ENCODE measurements at regions not wholly inside any gene's neighbourhood (a gene's known extent, or its start where the extent isn't known, plus 50 kb on each side); places are given as distances from the start of the nearest gene placed in this dataset.

- 40% methylated on average over 2 of the region's 2 CpGs for WGBS (ENCODE audit: insufficient coverage, low lambda C conversion rate)
- Histone ChIP-seq H3K4me3 (ENCODE audit: low read length) (no peak overlapping the region), H3K9me3 (ENCODE audit: control insufficient read depth, low read depth, low read length) (no peaks in the 10 kb centered on the region), H3K27me3 (ENCODE audit: control insufficient read depth, insufficient read depth, low read length) (no peaks in the 10 kb centered on the region), H3K27ac (ENCODE audit: low read length) (no peak overlapping the region), H3K4me1 (ENCODE audit: control insufficient read depth, insufficient read depth, low read length) (peaks cover 5% of the 10 kb centered on the region), H3K36me3 (ENCODE audit: control insufficient read depth, insufficient read depth, low read length) (no peaks in the 10 kb centered on the region)
- DNase-seq = peak in 1 of 2 donors; percentile 47
These were observed 82.6 kb upstream of the CNTNAP4 start for GRCh38 chr16:76194616-76195015.

DNA sequence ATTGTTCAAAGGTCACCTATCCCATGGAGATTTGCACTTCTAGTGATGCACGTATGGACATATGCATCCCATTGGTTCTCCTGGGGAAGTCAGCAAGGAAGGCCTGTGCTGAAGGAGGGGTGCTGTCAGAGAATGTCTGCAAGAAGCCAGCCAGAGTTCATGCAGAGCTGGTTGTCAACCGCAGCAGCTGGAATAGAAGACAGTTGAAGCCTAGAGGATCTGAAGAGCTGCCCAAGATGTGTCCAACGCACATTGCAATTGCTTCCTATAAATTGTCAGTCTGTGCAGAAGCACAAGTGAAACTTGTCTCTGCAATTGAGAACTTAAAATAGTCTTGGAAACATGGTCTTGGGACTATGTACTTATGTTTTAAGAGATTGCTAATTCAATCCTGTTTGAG, 82.1 kb upstream of the CNTNAP4 start:
- Histone ChIP-seq H3K9me3 (ENCODE audit: control insufficient read depth, low read depth, low read length) (no peaks in the 10 kb centered on the region), H3K4me1 (ENCODE audit: control insufficient read depth, insufficient read depth, low read length) (peaks cover 5% of the 10 kb centered on the region), H3K27ac (ENCODE audit: low read length) (no peak overlapping the region), H3K4me3 (ENCODE audit: low read length) (no peak overlapping the region), H3K36me3 (ENCODE audit: control insufficient read depth, insufficient read depth, low read length) (no peaks in the 10 kb centered on the region), H3K27me3 (ENCODE audit: control insufficient read depth, insufficient read depth, low read length) (no peaks in the 10 kb centered on the region)
- DNase-seq = no peak
- no CpG with 5 or more reads among the region's 3 CpGs for WGBS (ENCODE audit: insufficient coverage, low lambda C conversion rate)

GRCh38 chr16:76195648-76196047, 81.6 kb upstream of the CNTNAP4 start:
- WGBS (ENCODE audit: insufficient coverage, low lambda C conversion rate) = no CpG with 5 or more reads among the region's 2 CpGs
- peak in 1 of 2 donors; percentile 3 for DNase-seq
- Histone ChIP-seq H3K27ac (ENCODE audit: low read length) (no peak overlapping the region), H3K4me1 (ENCODE audit: control insufficient read depth, insufficient read depth, low read length) (peaks cover 5% of the 10 kb centered on the region), H3K9me3 (ENCODE audit: control insufficient read depth, low read depth, low read length) (no peaks in the 10 kb centered on the region), H3K27me3 (ENCODE audit: control insufficient read depth, insufficient read depth, low read length) (no peaks in the 10 kb centered on the region), H3K4me3 (ENCODE audit: low read length) (no peak overlapping the region), H3K36me3 (ENCODE audit: control insufficient read depth, insufficient read depth, low read length) (no peaks in the 10 kb centered on the region)

- H3K27ac ChIP-seq (ENCODE audit: low read length) = no peak overlapping the region
- H3K27me3 ChIP-seq (ENCODE audit: control insufficient read depth, insufficient read depth, low read length) = no peaks in the 10 kb centered on the region
- DNase-seq = no peak
- H3K9me3 ChIP-seq (ENCODE audit: control insufficient read depth, low read depth, low read length) = no peaks in the 10 kb centered on the region
- H3K4me1 ChIP-seq (ENCODE audit: control insufficient read depth, insufficient read depth, low read length) = peaks cover 5% of the 10 kb centered on the region
- no CpG with 5 or more reads among the region's 1 CpG for WGBS (ENCODE audit: insufficient coverage, low lambda C conversion rate)
- no peak overlapping the region for H3K4me3 ChIP-seq (ENCODE audit: low read length)
- H3K36me3 ChIP-seq (ENCODE audit: control insufficient read depth, insufficient read depth, low read length) = no peaks in the 10 kb centered on the region
These were observed 79.3 kb upstream of the CNTNAP4 start for GRCh38 chr16:76197900-76198299.

DNA sequence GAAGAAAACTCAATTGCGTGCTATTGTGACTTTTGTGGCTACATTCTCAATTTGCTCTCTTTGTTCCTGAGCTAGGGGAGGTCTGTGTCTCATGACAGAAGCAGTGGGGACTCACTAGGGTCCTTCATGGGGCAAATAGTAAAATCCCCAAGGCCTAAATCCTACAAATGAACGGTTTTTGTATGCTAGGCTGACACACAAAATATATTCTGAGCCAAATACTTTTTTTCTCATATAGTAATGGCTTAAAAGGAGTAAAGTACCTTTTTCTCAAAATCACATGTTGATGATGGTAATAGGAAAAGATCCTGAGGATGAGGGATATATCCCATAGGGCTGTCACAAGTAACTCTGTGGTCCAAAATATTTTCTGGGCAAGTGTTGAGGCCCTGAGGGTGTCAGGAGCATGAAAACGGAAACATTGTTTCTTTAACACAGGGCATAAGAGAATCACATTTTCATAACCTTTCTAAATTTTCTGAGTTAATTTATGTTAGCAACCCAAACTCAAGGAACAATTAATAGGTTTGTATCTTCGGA, 77.5 kb upstream of the CNTNAP4 start:
- Histone ChIP-seq H3K36me3 (ENCODE audit: control insufficient read depth, insufficient read depth, low read length) (no peaks in the 10 kb centered on the region), H3K27me3 (ENCODE audit: control insufficient read depth, insufficient read depth, low read length) (no peaks in the 10 kb centered on the region), H3K27ac (ENCODE audit: low read length) (no peak overlapping the region), H3K4me1 (ENCODE audit: control insufficient read depth, insufficient read depth, low read length) (peaks cover 2% of the 10 kb centered on the region), H3K9me3 (ENCODE audit: control insufficient read depth, low read depth, low read length) (no peaks in the 10 kb centered on the region), H3K4me3 (ENCODE audit: low read length) (no peak overlapping the region)
- no peak for DNase-seq
- 100% methylated on average over 1 of the region's 4 CpGs for WGBS (ENCODE audit: insufficient coverage, low lambda C conversion rate)

DNA sequence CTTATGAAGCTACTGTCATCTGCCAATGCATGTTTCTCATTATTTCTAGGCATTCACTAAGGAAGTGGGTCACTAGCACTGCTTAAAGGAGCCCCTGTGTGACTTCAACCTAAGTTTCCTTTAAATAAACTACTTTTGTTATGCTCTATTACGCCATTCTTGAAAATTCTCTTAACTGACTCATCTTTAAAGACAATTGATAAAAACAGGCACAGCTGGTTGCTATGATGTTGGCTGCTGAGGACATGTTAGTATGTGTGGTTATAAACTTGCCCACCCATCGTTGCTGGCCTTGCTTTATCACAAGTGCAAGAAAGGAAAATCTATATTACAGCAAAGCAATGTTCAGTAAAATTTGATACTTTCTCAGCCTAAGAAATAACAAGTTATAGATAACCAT, 75.8 kb upstream of the CNTNAP4 start:
- H3K36me3 ChIP-seq (ENCODE audit: control insufficient read depth, insufficient read depth, low read length) = no peaks in the 10 kb centered on the region

GRCh38 chr16:76204249-76204648, 73.0 kb upstream of the CNTNAP4 start:
- no peaks in the 10 kb centered on the region for H3K9me3 ChIP-seq (ENCODE audit: control insufficient read depth, low read depth, low read length)
- WGBS (ENCODE audit: insufficient coverage, low lambda C conversion rate) = no CpG with 5 or more reads among the region's 2 CpGs
- DNase-seq = no peak
- no peaks in the 10 kb centered on the region for H3K27me3 ChIP-seq (ENCODE audit: control insufficient read depth, insufficient read depth, low read length)
- H3K27ac ChIP-seq (ENCODE audit: low read length) = no peak overlapping the region
- H3K4me1 ChIP-seq (ENCODE audit: control insufficient read depth, insufficient read depth, low read length) = no peaks in the 10 kb centered on the region
- no peak overlapping the region for H3K4me3 ChIP-seq (ENCODE audit: low read length)
- H3K36me3 ChIP-seq (ENCODE audit: control insufficient read depth, insufficient read depth, low read length) = no peaks in the 10 kb centered on the region

More for the DNA sequence above, 75.8 kb upstream of the CNTNAP4 start:
- H3K27me3 ChIP-seq (ENCODE audit: control insufficient read depth, insufficient read depth, low read length) = no peaks in the 10 kb centered on the region
- no peak for DNase-seq
- H3K9me3 ChIP-seq (ENCODE audit: control insufficient read depth, low read depth, low read length) = no peaks in the 10 kb centered on the region
- H3K4me1 ChIP-seq (ENCODE audit: control insufficient read depth, insufficient read depth, low read length) = no peaks in the 10 kb centered on the region
- no peak overlapping the region for H3K4me3 ChIP-seq (ENCODE audit: low read length)
- no CpG with 5 or more reads among the region's 2 CpGs for WGBS (ENCODE audit: insufficient coverage, low lambda C conversion rate)
- H3K27ac ChIP-seq (ENCODE audit: low read length) = no peak overlapping the region

- no peak overlapping the region for H3K4me3 ChIP-seq (ENCODE audit: low read length)
- no peaks in the 10 kb centered on the region for H3K27me3 ChIP-seq (ENCODE audit: control insufficient read depth, insufficient read depth, low read length)
- H3K36me3 ChIP-seq (ENCODE audit: control insufficient read depth, insufficient read depth, low read length) = no peaks in the 10 kb centered on the region
- H3K27ac ChIP-seq (ENCODE audit: low read length) = no peak overlapping the region
- no peaks in the 10 kb centered on the region for H3K4me1 ChIP-seq (ENCODE audit: control insufficient read depth, insufficient read depth, low read length)
- WGBS (ENCODE audit: insufficient coverage, low lambda C conversion rate) = 50% methylated on average over 1 of the region's 3 CpGs
- no peak for DNase-seq
- no peaks in the 10 kb centered on the region for H3K9me3 ChIP-seq (ENCODE audit: control insufficient read depth, low read depth, low read length)
These were observed 69.9 kb upstream of the CNTNAP4 start for GRCh38 chr16:76207270-76207669.

GRCh38 chr16:76210157-76210556, 67.0 kb upstream of the CNTNAP4 start:
- DNase-seq = no peak
- Histone ChIP-seq H3K9me3 (ENCODE audit: control insufficient read depth, low read depth, low read length) (peaks cover 6% of the 10 kb centered on the region), H3K4me3 (ENCODE audit: low read length) (no peak overlapping the region), H3K27ac (ENCODE audit: low read length) (no peak overlapping the region), H3K27me3 (ENCODE audit: control insufficient read depth, insufficient read depth, low read length) (no peaks in the 10 kb centered on the region), H3K4me1 (ENCODE audit: control insufficient read depth, insufficient read depth, low read length) (no peaks in the 10 kb centered on the region), H3K36me3 (ENCODE audit: control insufficient read depth, insufficient read depth, low read length) (no peaks in the 10 kb centered on the region)
- WGBS (ENCODE audit: insufficient coverage, low lambda C conversion rate) = 92% methylated on average over 3 of the region's 5 CpGs

GRCh38 chr16:76213860-76214259, 63.3 kb upstream of the CNTNAP4 start:
- H3K4me3 ChIP-seq (ENCODE audit: low read length) = no peak overlapping the region
- H3K27me3 ChIP-seq (ENCODE audit: control insufficient read depth, insufficient read depth, low read length) = no peaks in the 10 kb centered on the region
- no peak overlapping the region for H3K27ac ChIP-seq (ENCODE audit: low read length)
- DNase-seq = no peak
- H3K36me3 ChIP-seq (ENCODE audit: control insufficient read depth, insufficient read depth, low read length) = no peaks in the 10 kb centered on the region
- H3K9me3 ChIP-seq (ENCODE audit: control insufficient read depth, low read depth, low read length) = peaks cover 6% of the 10 kb centered on the region
- H3K4me1 ChIP-seq (ENCODE audit: control insufficient read depth, insufficient read depth, low read length) = no peaks in the 10 kb centered on the region

DNA sequence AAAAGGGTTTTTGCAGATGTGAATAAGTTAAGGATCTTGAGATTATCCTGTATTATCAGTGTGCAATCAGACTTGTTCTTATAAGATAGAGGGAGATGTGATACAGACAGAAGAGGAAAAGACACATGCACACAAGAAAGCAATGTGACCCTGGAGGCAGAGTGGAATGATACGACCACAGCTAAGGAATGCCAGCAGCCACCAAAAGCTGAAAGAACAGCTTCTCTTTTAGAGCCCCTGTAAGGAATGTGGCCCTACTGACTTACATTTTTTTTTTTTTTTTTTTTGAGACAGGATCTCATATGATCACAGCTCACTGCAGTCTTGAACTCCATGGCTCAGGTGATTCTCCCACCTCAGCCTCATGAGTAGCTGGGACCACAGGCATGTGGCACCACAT, 62.3 kb upstream of the CNTNAP4 start:
- no peak overlapping the region for H3K27ac ChIP-seq (ENCODE audit: low read length)
- no peak for DNase-seq
- H3K4me3 ChIP-seq (ENCODE audit: low read length) = no peak overlapping the region
- no peaks in the 10 kb centered on the region for H3K27me3 ChIP-seq (ENCODE audit: control insufficient read depth, insufficient read depth, low read length)
- H3K4me1 ChIP-seq (ENCODE audit: control insufficient read depth, insufficient read depth, low read length) = no peaks in the 10 kb centered on the region
- H3K9me3 ChIP-seq (ENCODE audit: control insufficient read depth, low read depth, low read length) = peaks cover 6% of the 10 kb centered on the region
- WGBS (ENCODE audit: insufficient coverage, low lambda C conversion rate) = no CpG with 5 or more reads among the region's 1 CpG
- H3K36me3 ChIP-seq (ENCODE audit: control insufficient read depth, insufficient read depth, low read length) = no peaks in the 10 kb centered on the region
